GM12873 (cell line): ENCODE measurements at regions not wholly inside any gene's neighbourhood (a gene's known extent, or its start where the extent isn't known, plus 50 kb on each side); places are given as distances from the start of the nearest gene placed in this dataset.

Experiments
- CTCF ChIP-seq: IDR thresholded peaks from 2 replicates; pipeline ENCODE4 v1.5.1; 2012; ENCODE audit warnings: low read depth, mild to moderate bottlenecking, moderate library complexity, low read length, control low read depth; ENCODE audit not compliant: insufficient read depth; ENCODE audit errors: missing control alignments

- TF ChIP-seq CTCF: no peak
Measured at GRCh38 chrX:10856797-10857196, 236.4 kb upstream of the MID1 start.

GRCh38 chrX:10859353-10859752 lies 239.0 kb upstream of the MID1 start:
- no peak for TF ChIP-seq CTCF

- TF ChIP-seq CTCF: no peak
Measured at GRCh38 chrX:10875995-10876394, 235.1 kb upstream of the HCCS start.

- TF ChIP-seq CTCF: no peak
Measured at GRCh38 chrX:10882484-10882883, 228.6 kb upstream of the HCCS start.

- TF ChIP-seq CTCF: no peak
Measured at GRCh38 chrX:10884246-10884645, 226.9 kb upstream of the HCCS start.

GRCh38 chrX:10892621-10893225 lies 218.4 kb upstream of the HCCS start:
- TF ChIP-seq CTCF: no peak

- no peak for TF ChIP-seq CTCF
Measured at GRCh38 chrX:10893366-10893765, 217.8 kb upstream of the HCCS start.
